GM19372 (cell line): ENCODE measurements at regions not wholly inside any gene's neighbourhood (a gene's known extent, or its start where the extent isn't known, plus 50 kb on each side); places are given as distances from the start of the nearest gene placed in this dataset.
"Not testable (repeated sequence)": the region's sequence is repeated elsewhere in the genome, so short reads cannot be mapped to it uniquely, and the experiment has no call there.

Experiments
- ATAC-seq: cut with Tn5 transposase; IDR thresholded peaks from one replicate; pipeline ENCODE4 v1.9.1; 2021; ENCODE audit warnings: mild to moderate bottlenecking, low read depth, moderate library complexity; ENCODE audit not compliant: unreplicated experiment

DNA sequence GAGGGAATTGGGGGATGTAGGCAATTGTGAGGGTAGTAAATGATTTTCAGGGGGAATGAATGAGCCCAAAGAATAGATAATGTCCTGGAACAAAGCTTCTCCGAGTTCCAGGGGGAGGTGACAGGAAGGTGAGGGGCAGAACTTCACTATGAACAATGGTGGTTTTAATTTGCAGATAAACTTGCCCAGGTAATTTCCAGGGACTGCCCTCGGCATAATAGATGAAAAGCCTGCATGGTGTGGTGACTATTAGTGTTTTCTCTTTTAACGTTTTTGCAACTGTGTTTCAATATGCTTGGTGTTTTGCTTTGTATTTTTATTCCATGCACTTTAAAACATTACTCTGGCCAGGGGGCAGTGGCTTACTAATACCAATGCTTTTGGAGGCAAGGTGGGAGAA, 325.2 kb upstream of the RGS6 start:
- no peak for ATAC-seq

DNA sequence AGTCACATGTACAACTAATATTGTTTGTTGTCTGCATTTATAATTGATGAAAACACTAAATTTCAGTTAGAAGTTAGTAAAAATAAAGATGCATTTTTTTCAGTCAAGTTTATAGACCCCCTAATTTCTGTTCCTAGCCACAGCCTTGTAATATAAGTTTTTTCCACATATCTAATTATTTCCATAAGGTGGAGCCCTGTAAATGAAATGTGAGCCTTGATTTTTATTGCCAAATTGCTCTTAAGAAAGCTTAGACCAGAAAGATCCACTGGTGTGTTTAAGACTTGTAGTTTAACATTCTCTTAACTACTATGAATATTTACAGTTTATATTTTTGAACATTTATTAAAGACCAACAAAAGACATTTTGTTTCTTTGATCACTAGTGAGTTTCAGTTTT, 322.1 kb upstream of the RGS6 start:
- no peak for ATAC-seq

DNA sequence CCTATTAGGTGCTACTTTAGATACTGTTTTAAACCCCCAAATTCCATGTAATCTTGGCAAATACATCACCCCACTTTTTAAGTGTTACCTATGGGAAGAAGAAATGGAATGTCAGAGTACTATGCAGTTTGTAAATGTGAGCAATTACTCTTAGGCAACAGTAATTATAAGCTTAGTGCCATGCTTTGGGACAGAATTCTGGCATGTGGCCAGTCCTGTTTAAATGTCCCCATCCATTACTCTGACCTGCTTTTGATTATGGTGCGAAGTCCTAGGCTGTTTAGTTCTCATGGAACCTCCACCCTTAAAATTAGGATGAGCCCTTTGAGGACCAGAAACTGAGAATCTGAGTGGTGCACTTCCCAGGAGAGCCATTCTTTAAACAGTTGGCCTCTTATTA, 321.4 kb upstream of the RGS6 start:
- no peak for ATAC-seq

DNA sequence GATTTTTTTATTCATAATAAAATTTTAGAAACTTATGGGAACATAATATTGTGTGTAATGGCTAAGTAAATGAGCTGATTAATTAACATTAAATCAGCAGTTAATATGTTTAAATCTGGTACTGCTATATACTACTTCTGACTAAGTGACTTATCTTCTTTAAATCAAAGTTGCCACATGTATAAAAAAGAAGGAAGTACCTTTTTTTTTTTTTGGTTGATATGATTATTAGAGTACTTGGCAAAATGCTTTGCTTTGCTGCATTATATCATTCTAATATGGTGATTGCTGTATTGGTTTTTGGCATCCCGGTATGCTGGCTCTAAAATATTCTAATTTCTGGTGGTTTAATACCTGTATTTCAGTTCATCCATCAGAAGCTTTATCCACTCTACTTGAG, 319.1 kb upstream of the RGS6 start:
- no peak for ATAC-seq

DNA sequence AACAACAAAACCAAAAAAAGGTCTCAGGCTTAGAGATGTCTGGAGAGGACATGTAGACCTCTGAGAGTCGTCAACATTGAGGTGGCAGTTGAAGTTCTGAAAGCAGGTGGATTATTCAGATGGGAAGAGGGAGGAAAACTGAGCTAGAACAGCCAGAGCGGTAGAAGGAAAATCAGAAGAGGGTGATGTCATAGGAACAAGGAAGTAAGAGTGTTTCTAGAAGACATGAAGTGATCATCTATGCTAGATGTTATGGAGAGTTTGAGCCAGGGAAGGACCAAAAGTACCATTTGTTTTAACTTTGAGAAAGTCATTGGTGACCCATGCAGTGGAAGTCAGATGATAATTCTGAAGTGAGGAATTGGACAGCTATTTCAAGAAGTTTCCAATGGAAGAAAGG, 316.2 kb upstream of the RGS6 start:
- no peak for ATAC-seq

DNA sequence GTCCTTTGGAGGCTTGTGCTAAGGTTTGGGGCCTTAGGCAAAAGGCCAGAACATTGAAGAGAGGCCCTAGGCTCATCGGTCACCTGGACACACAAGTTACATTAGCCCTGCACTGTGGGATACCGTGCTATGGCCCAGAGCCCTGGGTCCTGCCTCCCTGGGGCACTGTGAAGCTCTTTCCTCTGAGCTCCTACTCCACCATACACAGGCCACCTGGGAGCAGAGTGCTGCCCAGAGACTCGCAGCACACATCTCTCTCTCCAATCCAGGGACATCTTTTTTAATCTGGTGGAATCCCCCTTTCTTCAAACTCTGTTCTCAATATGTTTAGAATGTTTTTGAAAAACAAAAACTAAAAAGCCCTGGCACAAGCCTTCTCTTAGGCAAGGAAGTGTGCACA, 314.2 kb upstream of the RGS6 start:
- ATAC-seq, result no peak

DNA sequence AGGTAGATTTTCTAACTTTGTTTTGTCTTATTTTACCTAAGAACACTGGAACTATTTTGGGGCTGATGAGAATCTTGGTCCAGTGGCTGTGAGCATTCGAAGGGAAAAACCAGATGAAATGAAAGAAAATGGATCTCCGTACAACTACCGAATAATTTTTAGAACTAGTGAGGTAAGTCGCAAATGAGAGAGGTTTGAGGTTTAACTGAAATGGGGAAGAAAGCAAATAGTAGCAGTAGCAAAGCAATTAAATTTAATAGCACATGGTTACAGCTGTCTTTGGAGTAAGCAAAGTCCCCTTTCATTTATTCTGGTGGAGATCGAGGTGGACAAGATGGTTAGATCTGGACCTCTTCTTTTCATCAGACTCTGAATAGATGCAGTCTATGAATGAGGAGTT, 313.5 kb upstream of the RGS6 start:
- no peak for ATAC-seq

DNA sequence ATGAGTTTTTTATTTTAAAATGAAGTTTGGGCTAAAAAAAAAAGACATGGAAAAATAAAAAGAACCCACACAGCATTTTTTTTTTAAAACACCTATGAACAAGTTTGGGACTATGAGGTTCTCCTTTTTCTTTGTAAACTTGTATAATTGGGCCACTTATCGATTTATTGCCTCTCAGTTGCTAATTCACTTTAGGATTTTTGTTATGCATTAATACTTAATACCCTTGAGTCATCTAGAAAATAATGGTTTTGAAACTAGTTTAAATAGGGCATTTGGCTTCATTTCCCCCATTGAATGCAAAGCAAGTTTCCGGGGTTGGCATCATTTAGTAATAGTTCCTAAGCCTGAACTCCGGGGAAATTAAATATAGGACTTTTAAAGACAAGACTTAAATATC, 312.8 kb upstream of the RGS6 start:
- ATAC-seq, result no peak

DNA sequence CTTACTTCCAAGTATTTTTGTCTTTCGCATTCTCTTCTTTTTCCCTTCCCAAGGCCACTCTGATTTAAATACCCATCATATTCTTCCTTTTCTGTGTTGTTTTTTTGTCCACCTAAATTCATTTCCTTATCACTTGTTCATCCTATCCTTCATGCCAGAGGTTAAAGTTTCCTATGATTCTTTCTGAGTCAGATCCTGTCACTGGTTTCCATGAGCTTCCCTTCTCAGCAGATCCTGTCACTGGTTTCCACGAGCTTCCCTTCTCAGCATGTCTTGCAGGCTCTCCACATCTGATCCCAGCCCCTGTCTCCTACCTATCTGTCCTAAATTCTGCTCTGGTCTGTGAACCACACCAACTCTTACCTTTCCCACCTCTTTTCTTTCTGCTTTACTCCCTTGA, 311.8 kb upstream of the RGS6 start:
- ATAC-seq, result no peak

DNA sequence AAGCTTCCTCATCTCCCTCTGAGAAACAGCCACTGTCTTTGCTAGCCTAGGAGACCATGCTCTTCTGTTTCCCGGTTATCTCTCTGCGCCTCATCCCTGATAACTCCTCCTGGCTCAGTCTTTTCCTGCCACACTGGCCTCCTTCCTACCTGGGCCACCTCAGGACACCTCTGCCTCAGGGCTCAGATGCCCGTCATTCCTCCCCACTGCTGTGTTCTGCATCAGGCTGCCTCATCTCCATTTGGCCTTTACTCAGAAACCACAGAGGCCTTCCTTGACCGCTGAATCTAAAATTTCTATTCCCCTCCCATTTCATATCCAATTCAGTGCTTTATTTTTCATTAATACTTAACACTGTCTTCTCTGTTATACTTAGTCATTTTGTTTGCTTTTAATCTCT, 311.0 kb upstream of the RGS6 start:
- ATAC-seq, result no peak

DNA sequence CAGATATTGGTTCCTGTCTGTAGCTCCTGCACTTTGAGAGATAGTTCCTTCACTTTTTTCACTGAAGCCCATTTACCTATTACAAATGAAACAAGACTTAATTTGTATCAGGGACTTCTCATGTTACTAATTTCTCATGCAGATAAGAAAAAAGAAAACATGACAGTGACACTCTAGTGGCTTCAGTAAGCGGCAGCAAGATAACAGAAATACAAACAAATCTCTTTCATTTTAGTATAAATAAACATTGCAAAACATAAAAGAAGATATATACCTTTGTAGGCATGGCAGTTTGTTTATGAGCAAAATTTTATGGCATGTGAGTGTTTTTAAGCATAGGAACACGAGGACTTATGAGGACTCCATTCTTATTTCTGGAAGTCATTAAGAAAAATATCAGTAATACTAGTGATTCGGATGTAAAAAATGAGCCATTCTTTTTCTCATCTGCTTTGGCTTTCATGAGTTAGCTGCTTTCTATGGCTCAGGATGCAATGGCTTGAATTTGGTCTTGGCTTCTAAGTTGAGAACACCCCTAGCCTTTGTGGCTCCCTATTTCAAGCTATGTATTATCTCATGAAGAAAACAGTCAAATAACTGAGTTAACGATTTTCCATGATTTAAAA, 310.1 kb upstream of the RGS6 start:
- no peak for ATAC-seq

DNA sequence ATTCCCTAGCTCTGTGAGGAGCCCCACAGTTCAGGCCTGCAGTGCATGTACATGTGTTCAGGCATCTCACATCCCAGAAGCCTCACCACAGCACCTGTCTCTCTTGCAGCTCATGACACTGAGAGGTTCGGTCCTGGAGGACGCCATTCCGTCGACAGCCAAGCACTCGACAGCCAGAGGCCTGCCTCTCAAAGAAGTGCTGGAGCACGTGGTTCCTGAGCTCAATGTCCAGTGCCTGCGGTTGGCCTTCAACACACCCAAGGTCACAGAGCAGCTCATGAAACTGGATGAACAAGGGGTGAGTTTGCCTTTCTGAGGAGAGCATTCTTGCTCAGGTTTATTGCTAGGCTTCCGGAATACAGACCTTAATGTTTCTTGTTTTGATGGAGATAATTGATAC, 308.3 kb upstream of the RGS6 start:
- ATAC-seq, result no peak

DNA sequence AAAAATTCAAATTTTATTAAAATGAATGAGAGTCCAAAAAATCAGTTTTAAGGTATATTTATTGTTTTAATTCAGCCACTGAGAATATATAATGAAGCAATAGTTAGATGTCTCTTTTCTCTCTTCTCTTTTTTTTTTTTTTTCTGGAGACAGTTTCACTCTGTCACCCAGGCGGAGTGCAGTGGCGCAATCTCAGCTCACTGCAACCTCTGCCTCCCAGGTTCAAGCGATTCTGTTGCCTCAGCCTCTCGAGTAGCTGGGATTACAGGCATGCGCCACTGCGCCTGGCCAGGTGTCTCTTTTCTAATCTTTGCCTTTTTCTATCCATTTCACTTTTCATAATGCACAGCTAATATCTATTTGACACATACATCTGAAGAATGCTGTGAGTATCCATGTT, 307.1 kb upstream of the RGS6 start:
- no peak for ATAC-seq

DNA sequence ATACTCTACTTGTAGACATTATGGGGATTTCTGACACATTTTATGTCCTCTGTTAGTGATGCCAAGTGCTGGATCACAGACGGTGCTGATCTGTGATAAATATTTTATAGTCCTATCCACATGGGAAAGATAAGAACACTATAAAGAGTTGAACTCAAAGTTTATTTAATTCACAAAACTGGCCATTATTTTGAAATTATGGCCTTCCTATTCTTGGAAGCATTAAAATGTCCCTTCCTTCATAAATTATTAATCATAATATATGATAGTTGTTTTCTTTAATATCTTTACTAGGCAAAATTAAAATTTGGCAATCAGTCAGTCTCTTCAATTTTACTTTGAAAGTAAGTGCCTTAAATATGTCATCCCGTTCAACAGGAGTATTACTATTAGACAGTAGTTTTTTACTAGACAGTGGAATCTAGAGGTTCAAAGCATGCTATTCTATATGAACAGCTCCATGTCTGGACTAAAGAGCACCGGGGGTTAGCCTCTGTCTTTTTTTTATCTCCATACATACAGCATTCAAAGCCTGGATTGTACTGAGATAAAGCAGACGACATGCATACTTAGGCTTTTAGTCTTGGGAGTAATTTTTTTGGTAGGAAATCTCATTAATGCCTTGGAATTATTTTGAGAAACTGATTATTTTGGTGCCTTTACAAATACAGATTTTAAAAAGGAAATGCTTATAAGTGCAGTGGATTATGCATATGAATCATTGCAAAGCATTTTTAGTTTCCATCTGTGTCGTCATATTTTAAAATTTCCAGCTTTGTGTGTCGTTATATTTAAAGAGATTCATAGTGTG, 306.1 kb upstream of the RGS6 start:
- ATAC-seq, result no peak

DNA sequence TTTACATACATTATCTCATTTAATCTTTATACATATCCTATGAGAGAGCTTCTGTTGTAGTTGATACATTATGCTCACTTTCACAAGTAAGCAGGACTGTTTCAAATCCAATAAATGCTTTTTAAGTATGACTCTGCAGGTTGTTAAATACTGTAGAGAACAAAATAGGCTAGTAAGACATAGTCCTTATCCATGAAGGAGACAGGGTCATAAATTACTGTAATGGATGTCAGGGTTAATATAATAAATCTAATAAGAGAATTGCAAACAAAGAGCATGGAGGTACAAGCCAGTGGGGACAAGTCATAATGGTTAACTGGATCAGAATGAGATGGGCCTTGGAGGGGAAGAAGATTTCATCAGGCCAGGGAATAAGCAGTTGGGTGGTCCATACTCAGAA, 303.8 kb upstream of the RGS6 start:
- no peak for ATAC-seq

DNA sequence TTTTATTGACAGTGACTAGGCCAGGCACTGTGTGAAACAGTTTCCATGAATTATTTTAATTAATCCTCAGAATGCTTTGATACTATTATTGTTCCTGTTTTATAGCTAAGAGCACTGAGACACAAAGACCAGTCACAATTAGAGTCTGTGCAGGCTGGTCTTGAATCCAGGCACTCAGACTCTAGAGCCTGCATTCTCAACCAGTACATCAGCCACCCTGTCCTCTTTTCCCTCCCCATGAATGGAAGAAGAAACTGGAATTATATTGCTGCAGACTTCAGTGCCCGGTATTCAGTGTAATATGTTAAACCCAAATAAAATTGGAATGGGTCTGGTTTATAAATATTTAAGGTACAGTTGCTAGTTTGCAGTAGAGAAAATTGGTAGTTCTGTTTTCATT, 303.0 kb upstream of the RGS6 start:
- ATAC-seq, result no peak

DNA sequence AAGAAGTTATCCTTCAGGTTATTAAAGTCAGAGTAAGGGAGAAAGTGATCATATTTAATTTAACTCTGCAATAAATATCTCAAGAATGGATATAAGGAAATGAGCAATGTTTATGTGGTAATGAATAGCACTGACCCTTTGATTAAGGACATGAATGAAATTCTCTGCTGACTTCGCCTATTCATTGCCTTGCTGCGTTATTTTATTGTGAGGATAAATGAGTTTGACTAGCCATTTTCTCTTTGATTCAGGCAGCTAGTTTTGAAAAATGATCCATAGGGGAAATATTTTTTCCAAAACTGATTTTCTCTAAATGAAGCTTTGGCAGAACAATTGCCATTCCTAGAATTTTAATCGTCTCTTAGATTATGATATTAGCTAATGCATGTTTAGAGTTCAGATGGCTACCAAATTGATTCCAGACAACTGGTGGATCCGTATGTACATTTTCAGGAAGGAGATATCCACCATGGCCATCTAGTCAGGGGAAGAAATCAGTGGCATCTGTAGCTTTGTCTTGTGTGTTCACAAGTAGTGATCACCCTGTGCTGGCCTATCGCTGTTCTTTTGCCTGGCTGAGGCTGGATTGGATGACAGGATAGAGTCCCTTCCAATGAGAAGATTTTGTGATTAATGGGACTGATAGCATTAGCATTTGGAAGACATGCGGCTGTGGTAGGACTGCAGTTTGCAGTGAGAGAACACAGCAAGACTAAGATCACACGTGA, 302.3 kb upstream of the RGS6 start:
- ATAC-seq, result no peak

DNA sequence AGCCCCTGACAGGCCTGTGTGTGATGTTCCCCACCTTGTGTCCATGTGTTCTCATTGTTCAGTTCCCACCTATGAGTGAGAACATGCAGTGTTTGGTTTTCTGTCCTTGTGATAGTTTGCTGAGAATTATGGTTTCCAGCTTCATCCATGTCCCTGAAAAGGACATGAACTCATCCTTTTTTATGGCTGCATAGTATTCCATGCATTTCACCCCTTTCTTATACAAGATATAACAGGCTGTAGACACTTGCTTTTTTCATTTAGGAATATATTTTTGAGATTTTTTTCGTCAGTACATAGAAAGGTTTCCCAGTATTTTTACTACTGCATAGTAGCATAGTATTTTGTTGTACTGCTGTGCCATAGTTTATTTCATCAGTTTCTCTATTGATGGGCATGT, 301.2 kb upstream of the RGS6 start:
- not testable (repeated sequence) for ATAC-seq

DNA sequence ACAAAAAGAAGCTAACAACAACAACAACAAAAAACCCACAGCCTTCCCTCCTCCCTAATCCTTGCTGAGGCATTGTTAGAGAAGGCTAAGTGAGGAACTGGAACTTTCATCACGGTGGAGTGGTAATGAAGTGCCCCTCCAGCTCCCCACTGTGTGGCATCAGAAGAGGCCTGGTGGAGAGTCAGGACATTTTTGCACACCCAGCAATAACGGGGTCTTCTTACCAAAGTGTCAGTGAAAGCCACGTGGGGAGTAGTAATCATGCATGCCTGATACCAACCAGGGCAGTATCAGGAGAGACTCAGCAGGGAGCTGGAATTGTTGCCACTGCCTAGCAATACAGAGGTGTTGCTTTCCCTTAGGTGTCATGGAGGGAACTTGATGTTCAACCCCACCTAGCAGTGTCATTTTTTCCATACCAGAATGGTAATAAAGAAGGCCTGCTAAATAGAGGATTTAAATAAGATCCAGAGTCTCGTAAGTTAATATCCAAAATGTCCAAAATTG, 299.7 kb upstream of the RGS6 start:
- ATAC-seq, result no peak

DNA sequence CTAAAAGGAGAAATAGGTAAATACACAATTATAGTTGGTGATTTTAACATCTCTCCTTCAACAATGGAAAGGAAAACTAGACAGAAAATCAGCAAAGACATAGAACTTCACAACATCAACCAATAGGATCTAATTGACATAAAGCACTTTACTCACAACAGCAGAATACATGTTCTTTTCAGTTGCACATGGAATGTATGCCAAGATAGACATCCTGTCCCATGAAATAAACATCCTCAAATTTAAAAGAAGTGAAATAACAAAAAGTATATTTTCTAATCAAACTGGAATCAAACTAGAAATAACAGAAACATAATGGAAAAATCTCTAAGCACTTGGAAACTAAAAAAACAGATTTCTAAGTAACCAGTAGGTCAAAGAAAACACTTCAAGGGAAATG, 296.2 kb upstream of the RGS6 start:
- ATAC-seq, result no peak

DNA sequence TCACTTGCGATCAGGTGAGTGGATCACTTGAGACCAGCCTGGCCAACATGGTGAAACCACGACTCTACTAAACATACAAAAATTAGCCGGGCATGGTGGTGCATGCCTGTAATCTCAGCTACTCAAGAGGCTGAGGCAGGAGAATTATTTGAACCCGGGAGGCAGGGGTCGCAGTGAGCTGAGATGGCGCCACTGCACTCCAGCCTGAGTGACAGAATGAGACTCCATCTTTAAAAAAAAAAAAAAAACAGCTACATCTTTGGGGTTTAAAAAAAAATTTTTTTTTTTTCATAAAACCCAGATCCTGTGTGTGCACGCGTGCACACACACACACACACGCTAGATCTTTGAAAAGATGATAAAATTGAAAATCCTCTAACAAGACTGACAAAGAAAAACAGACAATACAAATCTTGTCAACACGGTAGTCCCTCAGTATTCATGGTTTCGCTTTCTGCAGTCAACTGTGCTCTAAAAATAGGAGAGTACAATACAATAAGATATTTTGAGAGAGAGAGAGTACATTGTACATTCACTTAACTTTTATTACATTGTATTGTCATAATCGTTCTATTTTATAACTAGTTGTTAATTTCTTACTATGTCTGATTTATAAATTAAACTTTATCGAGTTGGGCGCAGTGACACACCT, 295.3 kb upstream of the RGS6 start:
- ATAC-seq, result no peak
